Mesothelial cell of epicardium (in vitro differentiated cells): ENCODE measurements at regions not wholly inside any gene's neighbourhood (a gene's known extent, or its start where the extent isn't known, plus 50 kb on each side); places are given as distances from the start of the nearest gene placed in this dataset.

Experiments used
- DNase-seq, 2 experiments: peaks; one replicate each; pipeline ENCODE4 v3.0.0; 2021; ENCODE audit warnings: low spot score in 2 of 2; ENCODE audit not compliant: unreplicated experiment in 2 of 2
- H3K27ac Mint-ChIP-seq: 2 replicates; pipeline ENCODE4 v1.8.0; 2021; ENCODE audit warnings: mixed read lengths
- H3K27me3 Mint-ChIP-seq: 2 replicates; pipeline ENCODE4 v1.8.0; 2021; ENCODE audit warnings: low read depth, mixed read lengths
- H3K36me3 Mint-ChIP-seq: 2 replicates; pipeline ENCODE4 v1.8.0; 2021; ENCODE audit warnings: mixed read lengths
- H3K4me1 Mint-ChIP-seq: 2 replicates; pipeline ENCODE4 v1.8.0; 2021; ENCODE audit warnings: mixed read lengths
- H3K4me3 Mint-ChIP-seq: 2 replicates; pipeline ENCODE4 v1.8.0; 2021; ENCODE audit warnings: mild to moderate bottlenecking, moderate library complexity, mixed read lengths
- H3K9me3 Mint-ChIP-seq: 2 replicates; pipeline ENCODE4 v1.8.0; 2021; ENCODE audit warnings: mixed read lengths
- CTCF ChIP-seq: fragments of 200-600 bp; sonication (generic); IDR thresholded peaks from one replicate; pipeline ENCODE4 v1.5.0; 2021; ENCODE audit warnings: antibody characterized with exemption; ENCODE audit not compliant: unreplicated experiment

GRCh38 chr7:125526958-125527357 lies 597.3 kb upstream of the POT1 start:
- TF ChIP-seq CTCF, result no peak
- Mint-ChIP-seq H3K4me1 (no peaks in the 10 kb centered on the region), H3K27me3 (no peaks in the 10 kb centered on the region), H3K36me3 (no peaks in the 10 kb centered on the region), H3K4me3 (no peak overlapping the region), H3K9me3 (no peaks in the 10 kb centered on the region), H3K27ac (no peak overlapping the region)
- DNase-seq, result no peak

GRCh38 chr7:125526092-125526491 lies 596.5 kb upstream of the POT1 start:
- no peak for DNase-seq
- H3K36me3 Mint-ChIP-seq, result no peaks in the 10 kb centered on the region
- H3K27ac Mint-ChIP-seq, result no peak overlapping the region
- no peaks in the 10 kb centered on the region for H3K27me3 Mint-ChIP-seq
- no peaks in the 10 kb centered on the region for H3K9me3 Mint-ChIP-seq
- H3K4me1 Mint-ChIP-seq, result no peaks in the 10 kb centered on the region
- no peak overlapping the region for H3K4me3 Mint-ChIP-seq
- TF ChIP-seq CTCF, result no peak

GRCh38 chr7:125516194-125516593 lies 586.6 kb upstream of the POT1 start:
- TF ChIP-seq CTCF, result no peak
- H3K36me3 Mint-ChIP-seq, result no peaks in the 10 kb centered on the region
- H3K4me1 Mint-ChIP-seq, result no peaks in the 10 kb centered on the region
- no peaks in the 10 kb centered on the region for H3K9me3 Mint-ChIP-seq
- DNase-seq, result no peak
- no peak overlapping the region for H3K27ac Mint-ChIP-seq
- no peaks in the 10 kb centered on the region for H3K27me3 Mint-ChIP-seq
- no peak overlapping the region for H3K4me3 Mint-ChIP-seq

- no peak for TF ChIP-seq CTCF
- Mint-ChIP-seq H3K4me1 (no peaks in the 10 kb centered on the region), H3K27ac (no peak overlapping the region), H3K36me3 (no peaks in the 10 kb centered on the region), H3K27me3 (no peaks in the 10 kb centered on the region), H3K4me3 (no peak overlapping the region), H3K9me3 (no peaks in the 10 kb centered on the region)
- DNase-seq, result no peak
Observed at GRCh38 chr7:125512373-125512772, 582.7 kb upstream of the POT1 start.

- Mint-ChIP-seq H3K27me3 (no peaks in the 10 kb centered on the region), H3K9me3 (no peaks in the 10 kb centered on the region), H3K36me3 (no peaks in the 10 kb centered on the region), H3K4me1 (no peaks in the 10 kb centered on the region), H3K4me3 (no peak overlapping the region), H3K27ac (no peak overlapping the region)
- no peak for TF ChIP-seq CTCF
- DNase-seq, result no peak
Observed at GRCh38 chr7:125511310-125511709, 581.7 kb upstream of the POT1 start.

GRCh38 chr7:125506331-125506730 lies 576.7 kb upstream of the POT1 start:
- H3K27ac Mint-ChIP-seq, result no peak overlapping the region
- no peaks in the 10 kb centered on the region for H3K4me1 Mint-ChIP-seq
- no peak for TF ChIP-seq CTCF
- no peak for DNase-seq
- no peaks in the 10 kb centered on the region for H3K36me3 Mint-ChIP-seq
- no peaks in the 10 kb centered on the region for H3K27me3 Mint-ChIP-seq
- H3K4me3 Mint-ChIP-seq, result no peak overlapping the region
- H3K9me3 Mint-ChIP-seq, result peaks cover 12% of the 10 kb centered on the region
